Kidney capillary endothelial cell (primary cell): ENCODE measurements at regions not wholly inside any gene's neighbourhood (a gene's known extent, or its start where the extent isn't known, plus 50 kb on each side); places are given as distances from the start of the nearest gene placed in this dataset.

Source experiments
- DNase-seq: peaks from one replicate; pipeline ENCODE4 v3.0.0-alpha.2; 2018; ENCODE audit warnings: low spot score

- DNase-seq, result no peak
Measured at GRCh38 chr9:99399474-99399873, 177.4 kb downstream of the SEC61B start.

GRCh38 chr9:99400184-99400731 is 178.2 kb downstream of the SEC61B start:
- DNase-seq, result no peak

GRCh38 chr9:99401680-99402504 is 179.8 kb downstream of the SEC61B start:
- no peak for DNase-seq

- no peak for DNase-seq
Measured at GRCh38 chr9:99403371-99403770, 181.3 kb downstream of the SEC61B start.

- DNase-seq, result no peak
Measured at GRCh38 chr9:99405359-99405758, 183.3 kb downstream of the SEC61B start.

- no peak for DNase-seq
Measured at GRCh38 chr9:99406939-99407338, 184.9 kb downstream of the SEC61B start.

GRCh38 chr9:99411068-99411467 is 189.0 kb downstream of the SEC61B start:
- DNase-seq, result no peak

- no peak for DNase-seq
Measured at GRCh38 chr9:99411479-99412115, 189.5 kb downstream of the SEC61B start.

GRCh38 chr9:99412606-99413005 is 190.5 kb downstream of the SEC61B start:
- DNase-seq, result no peak

- DNase-seq, result no peak
Measured at GRCh38 chr9:99414321-99414720, 192.2 kb downstream of the SEC61B start.

- no peak for DNase-seq
Measured at GRCh38 chr9:99415606-99416005, 193.5 kb downstream of the SEC61B start.

- peak; percentile 60 for DNase-seq
Measured at GRCh38 chr9:99416007-99416406, 193.9 kb downstream of the SEC61B start.

GRCh38 chr9:99419070-99419469 is 197.0 kb downstream of the SEC61B start:
- DNase-seq, result no peak

GRCh38 chr9:99421369-99421768 is 199.3 kb downstream of the SEC61B start:
- DNase-seq, result no peak

- no peak for DNase-seq
Measured at GRCh38 chr9:99425124-99425523, 203.0 kb downstream of the SEC61B start.

- no peak for DNase-seq
Measured at GRCh38 chr9:99425923-99426842, 204.1 kb downstream of the SEC61B start.

- DNase-seq, result no peak
Measured at GRCh38 chr9:99427260-99427659, 205.2 kb downstream of the SEC61B start.

GRCh38 chr9:99430301-99430700 is 208.2 kb downstream of the SEC61B start:
- no peak for DNase-seq

GRCh38 chr9:99431103-99431502 is 209.0 kb downstream of the SEC61B start:
- peak; percentile 69 for DNase-seq

- DNase-seq, result no peak
Measured at GRCh38 chr9:99432075-99432474, 210.0 kb downstream of the SEC61B start.

- DNase-seq, result no peak
Measured at GRCh38 chr9:99433095-99433494, 211.0 kb downstream of the SEC61B start.

- DNase-seq, result peak; percentile 97
Measured at GRCh38 chr9:99433555-99433954, 211.5 kb downstream of the SEC61B start.
